ENCODE measurements at regions not wholly inside any gene's neighbourhood (a gene's known extent, or its start where the extent isn't known, plus 50 kb on each side); places are given as distances from the start of the nearest gene placed in this dataset.

DNA sequence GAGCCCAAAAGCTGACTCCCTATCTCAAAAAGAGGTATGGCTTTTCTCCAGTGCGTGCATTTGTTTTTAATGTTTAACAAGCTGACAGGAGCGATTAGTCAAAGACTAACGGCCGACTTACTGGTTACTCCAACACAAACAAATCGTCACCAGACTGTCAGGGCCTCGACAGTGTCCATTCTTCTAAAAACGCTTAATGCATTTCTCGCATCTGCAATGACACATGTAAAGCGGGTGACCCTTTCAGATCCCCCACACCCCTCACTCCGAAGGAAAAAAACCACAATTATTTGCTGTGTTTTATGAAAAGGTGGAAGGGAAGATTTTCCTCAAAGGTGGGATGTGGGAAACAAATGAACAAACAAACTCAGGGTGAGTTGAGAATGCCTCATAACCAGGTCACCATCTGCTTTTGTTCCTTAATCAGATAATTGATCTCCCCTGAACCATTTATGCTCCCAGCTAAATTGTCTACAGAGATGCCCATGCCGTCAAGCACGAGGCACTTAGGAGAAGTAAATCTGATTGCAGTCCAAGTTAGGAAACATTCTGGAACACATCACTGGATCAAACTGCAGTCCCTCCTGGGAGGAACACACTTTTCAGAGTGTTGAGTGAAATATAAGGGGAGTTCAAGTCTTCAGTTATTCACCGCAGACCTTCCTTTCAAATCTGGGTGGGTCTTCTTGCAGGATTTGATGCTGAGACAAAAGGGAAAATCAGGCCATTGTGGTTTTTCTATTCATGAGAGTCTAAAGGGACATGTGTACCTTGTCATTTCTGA lies 340.8 kb downstream of the CMPK2 start:
- Histone ChIP-seq H3K4me3 (ENCODE audit: extremely low read depth in 1 of 4, insufficient read depth in 2 of 4, low read depth in 3 of 4, low read length in 4 of 4) (no peak overlapping the region), H4K5ac (ENCODE audit: insufficient read length, low read depth, low read length) (no peak overlapping the region), H3K27me3 (replicated peaks in 1 of 4; ENCODE audit: control insufficient read depth in 3 of 4, extremely low read depth in 1 of 4, insufficient read depth in 3 of 4, low read length in 3 of 4) (no peaks in the 10 kb centered on the region), H4K91ac (replicated peaks; ENCODE audit: insufficient read length, low read length) (no peak overlapping the region), H3K14ac (ENCODE audit: insufficient read length) (no peak overlapping the region), H3K4me2 (ENCODE audit: insufficient read depth in 1 of 2, low read depth in 2 of 2, low read length in 2 of 2) (no peak overlapping the region), H4K8ac (ENCODE audit: extremely low read depth, insufficient read depth, low read length) (no peak overlapping the region; the same call in 1 of the 2 replicates), H3K9ac (replicated peaks in 1 of 4; ENCODE audit: extremely low read depth in 1 of 4, low read depth in 3 of 4, low read length in 3 of 4) (no peak overlapping the region), H3K18ac (ENCODE audit: extremely low read depth, low read length) (no peak overlapping the region), H3K79me2 (ENCODE audit: control insufficient read depth in 1 of 2, insufficient read depth in 2 of 2, low read length in 2 of 2) (no peaks in the 10 kb centered on the region), H2AK5ac (ENCODE audit: low read depth, low read length) (no peak overlapping the region), H2BK20ac (ENCODE audit: low read length) (no peak overlapping the region), H3K36me3 (ENCODE audit: control insufficient read depth in 2 of 4, insufficient read depth in 4 of 4, low read length in 3 of 4) (no peaks in the 10 kb centered on the region), H3K56ac (replicated peaks; ENCODE audit: insufficient read length, low read depth, low read length) (no peak overlapping the region), H3K9me3 (ENCODE audit: insufficient read depth in 2 of 2, low read depth in 1 of 2, low read length in 1 of 2) (no peaks in the 10 kb centered on the region), H3K4me1 (replicated peaks in 1 of 4; ENCODE audit: control insufficient read depth in 3 of 4, insufficient read depth in 4 of 4, low read length in 3 of 4) (peaks cover 3 to 7% (median 7%) of the 10 kb centered on the region in 4 experiments; a peak in 3 of 7 replicates), H3K27ac (ENCODE audit: low read depth, low read length) (no peak overlapping the region), H3K79me1 (ENCODE audit: low read depth, low read length) (no peaks in the 10 kb centered on the region), H3K4ac (replicated peaks; ENCODE audit: insufficient read length, low read depth, low read length) (no peak overlapping the region), H2BK5ac (ENCODE audit: low read depth, low read length) (no peak overlapping the region), H2BK15ac (ENCODE audit: low read length) (0 out of 2 replicates have a peak overlapping the region, but pooled peaks have one; percentile 14), H4K20me1 (replicated peaks in 1 of 2; ENCODE audit: control insufficient read depth in 1 of 2, insufficient read depth in 2 of 2, low read length in 2 of 2) (no peaks in the 10 kb centered on the region), H2BK120ac (replicated peaks; ENCODE audit: low read depth, low read length) (no peak overlapping the region), H2BK12ac (ENCODE audit: low read depth, low read length) (no peak overlapping the region), H3K23ac (ENCODE audit: insufficient read length) (no peak overlapping the region), H2AFZ (ENCODE audit: low read length) (no peak overlapping the region), H3K23me2 (ENCODE audit: low read depth, low read length) (no peaks in the 10 kb centered on the region)
- ChIA-PET CTCF (ENCODE audit: partially characterized antibody) (interaction anchor here (0.6 to 2.3 kb wide), 5 partner anchors 9 to 306 kb away, joined by 3 to 7 read pairs (median 3); no protein-coding TSS in a partner anchor), POLR2A (ENCODE audit: partially characterized antibody) (no interaction called here)
- TF ChIP-seq SIRT6 (IDR thresholded peaks at IDR 0.05; ENCODE audit: low read length) (no peak), TEAD4 (IDR thresholded peaks at IDR 0.05; ENCODE audit: low read depth, low read length) (no peak), BCL11A (IDR thresholded peaks at IDR 0.05; ENCODE audit: low read depth in 2 of 2, low read length in 2 of 2) (no peak), PHF8 (conservative IDR thresholded peaks at IDR 0.05; ENCODE audit: low read depth, low read length) (no peak), RNF2 (IDR thresholded peaks at IDR 0.05; ENCODE audit: borderline replicate concordance, low read depth, low read length, missing control alignments, poor library complexity, severe bottlenecking) (no peak), SIN3A (conservative IDR thresholded peaks at IDR 0.05 in 1 of 2, IDR thresholded peaks at IDR 0.05 in 1 of 2; ENCODE audit: low read depth in 1 of 2, low read length in 2 of 2) (no peak), SRF (IDR thresholded peaks at IDR 0.05; ENCODE audit: low read depth, low read length) (no peak), SP1 (IDR thresholded peaks at IDR 0.05; ENCODE audit: low read depth, low read length) (no peak), NRF1 (IDR thresholded peaks at IDR 0.05; ENCODE audit: low read depth, low read length) (no peak), KDM5A (IDR thresholded peaks at IDR 0.05; ENCODE audit: low read length) (no peak), CBX5 (IDR thresholded peaks at IDR 0.05; ENCODE audit: low read depth, low read length) (no peak), KDM4A (IDR thresholded peaks at IDR 0.05; ENCODE audit: low read depth, low read length, severe bottlenecking) (no peak)
- TF ChIP-seq, protein P1, sequence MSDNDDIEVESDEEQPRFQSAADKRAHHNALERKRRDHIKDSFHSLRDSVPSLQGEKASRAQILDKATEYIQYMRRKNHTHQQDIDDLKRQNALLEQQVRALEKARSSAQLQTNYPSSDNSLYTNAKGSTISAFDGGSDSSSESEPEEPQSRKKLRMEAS (IDR thresholded peaks at IDR 0.05): no peak
- DNase-seq (ENCODE audit: low read depth in 1 of 2, low spot score in 2 of 2) (no peak), FAIRE-seq (no peak)
- WGBS, 2 experiments (ENCODE audit: extremely low coverage in 1 of 2, insufficient coverage in 1 of 2, insufficient read length in 1 of 2, insufficient replicate concordance in 2 of 2, low coverage in 1 of 2, low lambda C conversion rate in 2 of 2, missing lambda C conversion rate in 1 of 2): 97% methylated on average over 13 of the region's 13 CpGs; no CpG with 5 or more reads in 1 of the 2 experiments

Measured in H1 (cell line).